B cell (primary cell): ENCODE measurements at regions not wholly inside any gene's neighbourhood (a gene's known extent, or its start where the extent isn't known, plus 50 kb on each side); places are given as distances from the start of the nearest gene placed in this dataset.

ENCODE experiments used
- ATAC-seq: fragments of 200-7000 bp; cut with Tn5 transposase; one replicate; pipeline ENCODE4 v1.10.0; 2021; ENCODE audit warnings: low read depth, mild to moderate bottlenecking, moderate number of reproducible peaks, moderate library complexity
- CTCF ChIA-PET: fragments of 350-600 bp; sonication (Branson Sonifier 250); formaldehyde crosslinking; loops from one replicate; lab custom pipeline; 2021; ENCODE audit warnings: antibody characterized with exemption, inconsistent platforms; lab: Charles Lee
- POLR2A ChIA-PET: fragments of 350-600 bp; sonication (Branson Sonifier 250); formaldehyde crosslinking; loops from one replicate; lab custom pipeline; 2021; ENCODE audit warnings: antibody characterized with exemption; lab: Charles Lee
- DNase-seq: peaks from one replicate; pipeline ENCODE4 v3.0.0; 2013
- H2AFZ ChIP-seq: 2 replicates; pipeline ENCODE4 v1.6.1; 2012; ENCODE audit warnings: mild to moderate bottlenecking, low read depth, low read length; ENCODE audit not compliant: insufficient read depth, poor library complexity, severe bottlenecking
- H3K27ac ChIP-seq, 2 donors: 1 replicate in 1 of 2; 2 replicates in 1 of 2; pipeline ENCODE4 v1.5.1; 2012 to 2013; ENCODE audit warnings: low read length in 2 of 2, mild to moderate bottlenecking in 2 of 2, moderate library complexity in 1 of 2
- H3K27me3 ChIP-seq, 4 experiments: fragments of 200-600 bp in 1 of 4; sonication (generic) in 1 of 4; replicated peaks in 1 of 4; 1 replicate in 2 of 4; 2 replicates in 2 of 4; pipeline versions ENCODE4 v1.6.1 to v1.7.0; 2013 to 2016; ENCODE audit warnings: low read length in 3 of 4, mild to moderate bottlenecking in 2 of 4, mixed read lengths in 1 of 4, moderate library complexity in 1 of 4; ENCODE audit not compliant: insufficient read depth in 4 of 4, control insufficient read depth in 3 of 4; ENCODE audit errors: control extremely low read depth in 1 of 4
- H3K36me3 ChIP-seq, 2 experiments: replicated peaks in 1 of 2; 1 replicate in 1 of 2; 2 replicates in 1 of 2; pipeline versions ENCODE4 v1.6.1 to v1.7.1; 2013; ENCODE audit warnings: low read length in 1 of 2; ENCODE audit not compliant: insufficient read depth in 2 of 2, control insufficient read depth in 1 of 2; ENCODE audit errors: control extremely low read depth in 1 of 2, extremely low read depth in 1 of 2
- H3K4me1 ChIP-seq, 2 donors: fragments of 200-600 bp in 1 of 2; sonication (generic) in 1 of 2; 1 replicate in 1 of 2; 2 replicates in 1 of 2; pipeline versions ENCODE4 v1.5.1 to v1.6.1; 2013 to 2017; ENCODE audit warnings: low read length in 2 of 2; ENCODE audit not compliant: control insufficient read depth in 2 of 2, insufficient read depth in 2 of 2
- H3K4me2 ChIP-seq: replicated peaks from 2 replicates; pipeline ENCODE3; 2012; ENCODE audit warnings: mild to moderate bottlenecking, low read depth, low read length; ENCODE audit not compliant: poor library complexity, severe bottlenecking
- H3K4me3 ChIP-seq, 5 experiments: fragments of 200-600 bp in 1 of 5; sonication (generic) in 1 of 5; 1 replicate in 3 of 5; 2 replicates in 2 of 5; pipeline versions ENCODE4 v1.5.1 to v1.7.0; 2011 to 2016; ENCODE audit warnings: low read length in 4 of 5, mild to moderate bottlenecking in 4 of 5, low read depth in 2 of 5, control low read depth in 1 of 5, moderate library complexity in 1 of 5; ENCODE audit not compliant: insufficient read depth in 1 of 5; ENCODE audit errors: control extremely low read depth in 1 of 5, extremely low read depth in 1 of 5
- H3K79me2 ChIP-seq: fragments of 200-600 bp; sonication (generic); one replicate; pipeline ENCODE4 v1.6.0; 2016; ENCODE audit warnings: low read length; ENCODE audit not compliant: control insufficient read depth, insufficient read depth
- H3K9ac ChIP-seq: fragments of 200-600 bp; sonication (generic); 2 replicates; pipeline ENCODE4 v1.6.1; 2017; ENCODE audit warnings: mild to moderate bottlenecking, low read length, moderate library complexity
- H3K9me3 ChIP-seq, 3 donors: one replicate each; pipeline versions ENCODE4 v1.6.1 to v1.7.1; 2013; ENCODE audit warnings: low read length in 2 of 3; ENCODE audit not compliant: control insufficient read depth in 2 of 3, insufficient read depth in 1 of 3; ENCODE audit errors: control extremely low read depth in 1 of 3
- H4K20me1 ChIP-seq: 2 replicates; pipeline ENCODE4 v1.6.0; 2012; ENCODE audit warnings: mild to moderate bottlenecking, low read length; ENCODE audit not compliant: insufficient read depth, control insufficient read depth, poor library complexity, severe bottlenecking
- H3K27ac Mint-ChIP-seq: one replicate; pipeline ENCODE4 v1.8.0; 2021; ENCODE audit warnings: mixed read lengths
- H3K27me3 Mint-ChIP-seq: one replicate; pipeline ENCODE4 v1.8.0; 2021; ENCODE audit warnings: mixed read lengths
- H3K4me1 Mint-ChIP-seq: one replicate; pipeline ENCODE4 v1.8.0; 2021; ENCODE audit warnings: mixed read lengths
- H3K4me3 Mint-ChIP-seq: one replicate; pipeline ENCODE4 v1.8.0; 2021; ENCODE audit warnings: mixed read lengths
- H3K9me3 Mint-ChIP-seq: one replicate; pipeline ENCODE4 v1.8.0; 2022; ENCODE audit warnings: mixed read lengths; ENCODE audit not compliant: insufficient read depth
- EZH2 ChIP-seq: IDR thresholded peaks from 2 replicates; pipeline ENCODE4 v1.6.1; 2012; ENCODE audit warnings: borderline replicate concordance, low read depth, mild to moderate bottlenecking, moderate library complexity, low read length; ENCODE audit not compliant: insufficient read depth, poor library complexity, severe bottlenecking
- WGBS: methylation state at CpG from one replicate; pipeline ENCODE4 v1.1.5; 2013; ENCODE audit warnings: missing lambda C conversion rate; ENCODE audit not compliant: insufficient coverage; 5-methylcytosine and 5-hydroxymethylcytosine counted together
- intact Hi-C: fragments of 100-400 bp; cut with micrococcal nuclease; formaldehyde crosslinking; loops from one replicate; pipeline ENCODE4 v1.10.0; 2022
- TF ChIP-seq, protein P1 (sequence below): fragments of 200-600 bp; IDR thresholded peaks from one replicate; pipeline ENCODE4 v1.8.0; 2022; ENCODE audit warnings: antibody characterized with exemption, mild to moderate bottlenecking

GRCh38 chr4:8765084-8765483 lies 106.6 kb downstream of the HMX1 start:
- H3K4me3 Mint-ChIP-seq = no peak overlapping the region
- POLR2A ChIA-PET = no interaction called here
- H3K9ac ChIP-seq = no peak overlapping the region
- H4K20me1 ChIP-seq = no peaks in the 10 kb centered on the region
- no peaks in the 10 kb centered on the region for H3K9me3 Mint-ChIP-seq
- H3K79me2 ChIP-seq = no peaks in the 10 kb centered on the region
- no peak overlapping the region for H2AFZ ChIP-seq
- H3K4me2 ChIP-seq = no peak overlapping the region
- DNase-seq = no peak
- no peaks in the 10 kb centered on the region for H3K27me3 ChIP-seq
- H3K4me1 Mint-ChIP-seq = no peaks in the 10 kb centered on the region
- H3K4me1 ChIP-seq = no peaks in the 10 kb centered on the region
- ATAC-seq = no peak
- H3K27me3 Mint-ChIP-seq = no peaks in the 10 kb centered on the region
- no peak overlapping the region for H3K27ac ChIP-seq
- intact Hi-C loops = no loop called here
- 87% methylated on average over 11 of the region's 11 CpGs for WGBS
- H3K27ac Mint-ChIP-seq = no peak overlapping the region
- no peak overlapping the region for H3K4me3 ChIP-seq
- CTCF ChIA-PET = no interaction called here
- peaks cover 0 to 5% (median 0%) of the 10 kb centered on the region in 3 donors for H3K9me3 ChIP-seq
- no peak for TF ChIP-seq EZH2
- TF ChIP-seq, protein P1, sequence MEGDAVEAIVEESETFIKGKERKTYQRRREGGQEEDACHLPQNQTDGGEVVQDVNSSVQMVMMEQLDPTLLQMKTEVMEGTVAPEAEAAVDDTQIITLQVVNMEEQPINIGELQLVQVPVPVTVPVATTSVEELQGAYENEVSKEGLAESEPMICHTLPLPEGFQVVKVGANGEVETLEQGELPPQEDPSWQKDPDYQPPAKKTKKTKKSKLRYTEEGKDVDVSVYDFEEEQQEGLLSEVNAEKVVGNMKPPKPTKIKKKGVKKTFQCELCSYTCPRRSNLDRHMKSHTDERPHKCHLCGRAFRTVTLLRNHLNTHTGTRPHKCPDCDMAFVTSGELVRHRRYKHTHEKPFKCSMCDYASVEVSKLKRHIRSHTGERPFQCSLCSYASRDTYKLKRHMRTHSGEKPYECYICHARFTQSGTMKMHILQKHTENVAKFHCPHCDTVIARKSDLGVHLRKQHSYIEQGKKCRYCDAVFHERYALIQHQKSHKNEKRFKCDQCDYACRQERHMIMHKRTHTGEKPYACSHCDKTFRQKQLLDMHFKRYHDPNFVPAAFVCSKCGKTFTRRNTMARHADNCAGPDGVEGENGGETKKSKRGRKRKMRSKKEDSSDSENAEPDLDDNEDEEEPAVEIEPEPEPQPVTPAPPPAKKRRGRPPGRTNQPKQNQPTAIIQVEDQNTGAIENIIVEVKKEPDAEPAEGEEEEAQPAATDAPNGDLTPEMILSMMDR = no peak
- H3K36me3 ChIP-seq = no peaks in the 10 kb centered on the region

DNA sequence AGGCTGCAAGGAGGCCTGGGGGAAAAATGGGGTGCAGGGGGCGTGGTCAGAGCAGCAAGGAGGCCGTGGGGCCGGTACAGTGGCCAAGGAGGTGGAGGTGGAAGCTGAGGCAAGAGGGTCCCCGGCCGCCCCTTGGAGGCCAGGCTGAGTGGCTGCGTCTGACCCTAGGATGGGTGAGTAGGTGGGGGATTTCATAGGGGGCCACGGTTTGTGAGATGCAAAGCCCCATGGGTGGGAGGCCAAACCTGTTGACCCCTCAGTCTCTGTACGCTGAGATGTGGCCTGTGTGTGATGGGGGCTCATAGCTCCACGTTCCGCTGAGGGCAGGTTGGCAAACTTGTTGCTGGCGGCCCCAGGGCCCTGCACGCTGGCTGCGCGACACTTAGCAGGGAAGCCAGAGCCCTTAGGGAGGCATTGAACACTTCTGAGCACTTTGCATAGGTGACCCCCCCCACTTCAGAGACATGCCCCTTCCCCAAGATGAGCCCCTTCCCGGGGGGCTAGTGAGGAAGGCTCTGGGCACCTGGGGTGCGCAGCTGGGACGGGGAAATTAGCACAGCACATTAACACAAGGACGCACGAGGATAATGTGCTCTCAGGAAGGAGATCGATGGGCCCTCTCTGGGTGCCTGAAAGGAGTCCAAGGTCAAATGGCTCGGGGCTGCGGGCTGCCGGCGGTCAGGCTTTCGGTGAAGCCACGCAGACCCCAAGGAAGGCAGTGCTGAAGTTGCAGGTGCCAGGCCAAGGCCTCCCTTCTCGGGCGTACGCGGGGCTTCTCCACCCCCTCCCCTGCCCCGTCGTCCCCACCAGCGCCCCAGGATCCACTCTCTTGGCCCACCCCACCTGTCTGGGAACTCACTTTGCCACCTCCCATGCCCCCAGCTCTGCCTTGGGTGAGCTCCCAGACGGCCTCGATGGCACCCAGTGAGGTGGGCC lies 107.4 kb downstream of the HMX1 start:
- Histone ChIP-seq H3K79me2 (no peaks in the 10 kb centered on the region), H4K20me1 (no peaks in the 10 kb centered on the region), H3K9me3 (peaks cover 0 to 5% (median 0%) of the 10 kb centered on the region in 3 donors), H3K27me3 (no peaks in the 10 kb centered on the region), H3K4me1 (no peaks in the 10 kb centered on the region), H3K4me3 (no peak overlapping the region), H3K9ac (no peak overlapping the region), H3K27ac (no peak overlapping the region), H3K4me2 (no peak overlapping the region), H3K36me3 (no peaks in the 10 kb centered on the region), H2AFZ (no peak overlapping the region)
- Mint-ChIP-seq H3K4me3 (no peak overlapping the region), H3K27me3 (no peaks in the 10 kb centered on the region), H3K27ac (no peak overlapping the region), H3K9me3 (no peaks in the 10 kb centered on the region), H3K4me1 (no peaks in the 10 kb centered on the region)
- no peak for TF ChIP-seq EZH2
- POLR2A ChIA-PET = no interaction called here
- CTCF ChIA-PET = no interaction called here
- WGBS = 85% methylated on average over 33 of the region's 35 CpGs
- intact Hi-C loops = no loop called here
- no peak for DNase-seq
- no peak for ATAC-seq
